Activated gamma-delta T cell treated with Interleukin-2 at 50 U/mL for 16 hours (primary cell): ENCODE measurements at regions not wholly inside any gene's neighbourhood (a gene's known extent, or its start where the extent isn't known, plus 50 kb on each side); places are given as distances from the start of the nearest gene placed in this dataset.
"Not testable (repeated sequence)": the region's sequence is repeated elsewhere in the genome, so short reads cannot be mapped to it uniquely, and the experiment has no call there.

ENCODE experiments used
- DNase-seq: peaks from one replicate; pipeline ENCODE4 v3.0.0-alpha.2; 2020

- not testable (repeated sequence) for DNase-seq
Measured at GRCh38 chr2:89325894-89326293, 634.4 kb downstream of the RPIA start.

- not testable (repeated sequence) for DNase-seq
Measured at GRCh38 chr2:89326455-89326854, 635.0 kb downstream of the RPIA start.

GRCh38 chr2:89328790-89329189 lies 637.3 kb downstream of the RPIA start:
- not testable (repeated sequence) for DNase-seq
